ENCODE measurements at regions not wholly inside any gene's neighbourhood (a gene's known extent, or its start where the extent isn't known, plus 50 kb on each side); places are given as distances from the start of the nearest gene placed in this dataset.

- DNase-seq (ENCODE audit: extremely low read depth, low read depth), result no peak
These were observed 84.9 kb downstream of the C11orf91 start for GRCh38 chr11:33615751-33616150.

GRCh38 chr11:33613404-33613803 lies 87.2 kb downstream of the C11orf91 start:
- no peak for DNase-seq (ENCODE audit: extremely low read depth, low read depth)
- no peak for TF ChIP-seq CTCF (IDR thresholded peaks at IDR 0.05; ENCODE audit: low read depth, low read length)

More at GRCh38 chr11:33615751-33616150, 84.9 kb downstream of the C11orf91 start:
- TF ChIP-seq CTCF (IDR thresholded peaks at IDR 0.05; ENCODE audit: low read depth, low read length), result no peak

GRCh38 chr11:33610903-33611302 lies 89.7 kb downstream of the C11orf91 start:
- TF ChIP-seq CTCF (IDR thresholded peaks at IDR 0.05; ENCODE audit: low read depth, low read length), result no peak
- DNase-seq (ENCODE audit: extremely low read depth, low read depth), result no peak

- DNase-seq (ENCODE audit: extremely low read depth, low read depth), result no peak
- no peak for TF ChIP-seq CTCF (IDR thresholded peaks at IDR 0.05; ENCODE audit: low read depth, low read length)
These were observed 92.2 kb downstream of the C11orf91 start for GRCh38 chr11:33608386-33608785.

GRCh38 chr11:33606762-33607161 lies 93.9 kb downstream of the C11orf91 start:
- no peak for TF ChIP-seq CTCF (IDR thresholded peaks at IDR 0.05; ENCODE audit: low read depth, low read length)
- no peak for DNase-seq (ENCODE audit: extremely low read depth, low read depth)

DNA sequence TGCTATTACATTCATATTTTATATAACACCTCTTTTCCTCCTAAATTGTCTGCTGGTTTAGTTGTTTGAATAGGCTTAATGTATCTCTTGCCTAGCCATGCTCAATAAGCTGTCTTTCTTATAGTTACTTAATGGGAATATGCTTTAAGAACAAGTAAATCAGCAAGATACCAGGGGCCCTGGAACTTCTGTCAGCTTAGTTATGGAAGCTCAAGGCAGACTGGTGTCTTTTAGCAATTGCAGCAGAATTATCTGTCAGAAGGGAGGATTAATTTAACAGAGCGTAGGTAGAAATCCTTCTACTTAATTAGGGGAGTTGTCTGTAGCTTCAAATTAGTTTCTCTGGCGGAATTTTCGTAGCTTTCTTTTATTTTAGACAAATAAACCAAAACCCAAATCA lies 94.9 kb downstream of the C11orf91 start:
- TF ChIP-seq CTCF (IDR thresholded peaks at IDR 0.05; ENCODE audit: low read depth, low read length), result no peak
- DNase-seq (ENCODE audit: extremely low read depth, low read depth), result no peak

- no peak for DNase-seq (ENCODE audit: extremely low read depth, low read depth)
These were observed 102.1 kb downstream of the C11orf91 start for GRCh38 chr11:33598426-33599069.

More at GRCh38 chr11:33598426-33599069, 102.1 kb downstream of the C11orf91 start:
- no peak for TF ChIP-seq CTCF (IDR thresholded peaks at IDR 0.05; ENCODE audit: low read depth, low read length)

All from AG09319 (cell line).